Renal pelvis (tissue), 1 donor: ENCODE measurements at regions not wholly inside any gene's neighbourhood (a gene's known extent, or its start where the extent isn't known, plus 50 kb on each side); places are given as distances from the start of the nearest gene placed in this dataset.

ENCODE experiments used
- DNase-seq: peaks from one replicate; pipeline ENCODE4 v3.0.0-alpha.2; 2013

DNA sequence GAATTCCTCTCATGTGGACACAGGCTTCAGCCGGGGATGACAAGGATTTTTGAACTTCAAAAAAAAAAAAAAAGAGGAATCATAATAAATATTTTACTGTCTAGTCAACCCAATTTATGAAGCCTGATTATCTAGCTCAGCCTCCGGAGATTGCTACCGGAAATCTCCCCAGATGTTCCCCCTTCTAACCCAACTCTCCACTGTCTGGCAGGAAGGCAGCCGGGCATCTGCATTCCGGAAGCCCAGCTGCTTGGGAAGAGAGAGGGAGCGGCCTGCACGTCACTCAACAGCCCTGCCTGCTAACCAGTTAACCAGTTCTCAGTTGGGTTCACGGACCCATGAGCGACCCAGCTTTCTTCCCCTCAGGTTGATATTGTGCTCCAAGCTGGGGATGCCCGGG is 87.2 kb upstream of the POU3F3 start:
- DNase-seq = no peak

DNA sequence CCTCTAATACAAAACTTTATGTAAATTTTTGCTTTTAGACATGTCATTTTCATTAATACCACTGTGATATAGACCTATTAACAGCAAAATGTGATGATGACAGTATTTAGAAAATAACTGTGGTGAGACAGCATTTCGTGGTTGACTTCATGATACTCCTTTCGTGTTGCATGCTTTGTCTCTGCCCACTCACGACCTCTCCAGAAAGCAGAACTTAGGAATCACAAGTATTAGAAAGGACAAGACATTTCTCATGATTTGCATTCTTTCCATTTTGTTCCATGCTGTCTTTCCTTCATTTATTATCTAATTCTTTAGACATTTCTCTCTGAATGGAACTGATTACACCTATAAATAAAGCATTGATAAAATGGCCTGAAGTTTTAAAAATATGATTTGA is 85.2 kb upstream of the POU3F3 start:
- DNase-seq = no peak

DNA sequence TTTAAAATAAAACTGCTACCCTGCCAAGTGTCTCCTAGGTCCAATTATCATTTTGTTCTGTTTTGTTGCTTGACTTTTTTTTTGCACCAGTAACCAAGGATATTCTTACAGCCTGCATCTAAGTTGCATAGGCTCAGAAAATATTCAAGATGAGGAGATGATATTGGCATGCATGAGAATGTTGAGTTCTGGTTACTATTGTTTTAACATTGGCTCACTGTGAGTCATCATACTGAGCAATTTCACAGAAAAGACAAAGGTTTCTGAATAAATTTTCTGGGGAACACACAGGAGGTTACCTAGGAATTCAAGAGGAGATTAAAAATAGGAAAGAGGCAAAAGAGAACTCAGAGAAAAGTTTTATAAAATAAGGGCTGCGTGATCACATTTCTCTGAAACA is 84.8 kb upstream of the POU3F3 start:
- DNase-seq = no peak

DNA sequence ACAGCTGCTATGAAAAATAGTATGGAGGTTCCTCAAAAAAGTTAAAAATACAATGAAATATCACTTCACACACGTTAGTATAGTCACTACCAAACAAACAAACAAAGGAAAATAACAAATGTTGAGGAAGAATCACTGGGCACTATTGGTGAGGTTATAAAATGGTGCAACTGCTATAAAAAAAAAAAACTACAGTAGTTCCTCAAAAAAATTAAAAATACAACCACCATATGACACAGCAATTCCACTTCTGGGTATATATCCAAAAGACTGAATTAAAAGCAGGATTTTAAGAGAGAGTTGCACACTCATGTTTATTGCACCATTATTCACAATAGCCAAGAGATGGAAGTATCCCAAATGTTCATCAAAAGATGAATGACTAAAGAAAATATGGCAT is 80.9 kb upstream of the POU3F3 start:
- DNase-seq = no peak

DNA sequence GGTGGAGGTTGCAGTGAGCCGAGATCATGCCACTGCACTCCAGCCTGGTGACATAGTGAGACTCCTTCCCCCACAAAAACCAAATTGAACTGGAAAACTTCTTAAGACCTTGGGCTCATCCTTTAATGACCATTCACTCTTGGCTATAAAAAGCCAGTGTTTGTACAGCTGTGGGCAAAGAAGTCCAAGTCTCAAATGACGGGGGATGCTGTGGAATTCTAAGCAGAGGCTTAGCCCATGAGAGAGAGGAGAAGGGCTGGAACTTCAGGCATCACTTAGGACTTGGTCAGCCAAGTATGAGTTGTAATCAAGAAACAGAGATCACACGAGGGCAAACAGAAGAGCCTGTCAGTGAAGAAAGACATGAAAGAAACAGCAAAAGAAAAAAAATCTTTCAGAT is 79.3 kb upstream of the POU3F3 start:
- no peak for DNase-seq

DNA sequence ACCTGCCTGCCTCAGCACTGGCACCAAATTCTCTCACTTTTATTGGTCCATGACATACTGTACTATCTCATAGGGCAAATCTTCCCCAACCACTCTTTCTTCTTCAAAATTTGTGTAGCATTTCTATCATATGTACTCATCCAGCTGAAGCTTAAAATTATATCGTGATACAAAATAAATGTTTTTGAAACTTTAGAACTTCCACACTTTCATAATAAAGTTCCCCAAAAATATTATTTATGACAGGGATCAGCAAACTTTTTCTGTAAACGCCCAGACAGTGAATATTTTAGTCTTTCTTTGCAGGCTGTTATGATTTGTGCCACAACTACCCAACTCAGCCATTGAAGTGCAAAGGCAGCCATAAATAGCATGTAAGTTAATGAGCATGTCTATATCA is 76.2 kb upstream of the POU3F3 start:
- DNase-seq = no peak

DNA sequence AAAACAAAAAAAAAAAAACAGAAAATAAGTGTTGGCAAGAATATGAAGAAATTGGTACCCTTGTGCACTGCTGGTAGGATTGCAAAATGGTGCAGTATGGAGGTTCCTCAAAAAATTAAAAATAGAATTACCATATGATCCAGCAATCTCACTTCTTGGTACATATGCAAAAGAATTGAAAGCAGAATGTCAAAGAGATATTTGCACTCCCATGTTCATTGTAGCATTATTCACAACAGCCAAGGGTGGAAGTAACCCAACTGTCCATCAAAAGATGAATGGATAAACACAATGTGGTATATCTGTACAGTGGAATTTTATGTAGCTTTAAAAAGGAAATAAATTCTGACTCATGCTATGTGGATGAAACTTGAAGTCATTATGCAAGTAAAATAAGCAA is 72.8 kb upstream of the POU3F3 start:
- DNase-seq = no peak

DNA sequence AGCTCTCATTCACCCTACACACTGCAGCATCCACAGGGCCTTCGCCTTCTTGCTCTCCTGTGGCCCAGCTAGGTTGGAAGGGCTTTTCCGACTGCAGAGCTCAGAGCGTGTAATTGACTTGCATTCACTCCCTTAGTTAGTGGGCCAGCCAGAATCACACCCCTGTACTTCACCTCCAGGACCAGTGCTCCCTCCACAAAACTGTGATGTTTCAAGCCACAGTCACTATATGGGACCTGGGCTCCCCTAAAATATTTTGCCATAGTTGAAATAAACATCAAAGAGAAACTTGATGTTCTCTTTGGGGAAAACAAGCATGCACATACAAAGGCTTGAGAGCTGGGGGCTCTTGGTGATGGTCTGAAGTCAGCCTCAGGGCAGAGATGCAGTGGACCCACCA is 69.7 kb upstream of the POU3F3 start:
- no peak for DNase-seq

DNA sequence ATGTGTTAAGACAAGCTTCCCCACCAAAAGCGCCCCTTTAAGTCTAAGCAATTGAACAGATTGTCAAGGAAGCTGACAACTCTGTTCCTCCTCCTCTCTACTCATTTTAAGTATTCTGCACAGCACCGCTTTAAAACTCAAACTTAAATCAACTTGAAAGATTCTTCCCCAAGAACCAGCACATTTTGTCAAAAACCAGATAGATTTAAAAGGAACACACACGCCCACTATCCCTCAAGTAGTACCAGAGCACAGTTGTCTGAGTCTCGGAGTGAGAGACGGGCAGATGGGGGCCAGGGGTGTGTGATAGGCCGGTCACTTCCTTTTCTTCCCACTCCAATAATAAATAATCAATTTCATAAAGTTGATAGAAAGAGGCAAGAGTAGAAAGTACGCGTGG is 67.7 kb upstream of the POU3F3 start:
- no peak for DNase-seq

DNA sequence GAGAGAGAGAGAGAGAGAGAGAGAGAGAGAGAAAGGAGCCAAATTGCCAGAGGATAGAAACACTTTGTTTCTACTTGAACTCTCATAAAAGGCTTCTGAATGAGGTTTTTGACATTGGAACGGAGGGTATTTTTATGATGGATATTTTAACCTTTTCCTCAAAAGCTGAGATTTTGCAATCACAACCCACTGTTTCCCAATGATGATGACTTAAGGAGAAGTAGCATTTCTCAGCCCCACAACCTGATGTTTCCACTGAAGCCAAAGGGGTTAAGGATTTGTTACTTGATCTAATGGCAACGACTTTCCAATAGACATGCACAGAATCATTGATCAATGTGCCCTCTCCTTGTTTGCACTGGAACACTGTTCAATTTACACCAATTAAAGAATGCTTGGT is 67.1 kb upstream of the POU3F3 start:
- DNase-seq = no peak

DNA sequence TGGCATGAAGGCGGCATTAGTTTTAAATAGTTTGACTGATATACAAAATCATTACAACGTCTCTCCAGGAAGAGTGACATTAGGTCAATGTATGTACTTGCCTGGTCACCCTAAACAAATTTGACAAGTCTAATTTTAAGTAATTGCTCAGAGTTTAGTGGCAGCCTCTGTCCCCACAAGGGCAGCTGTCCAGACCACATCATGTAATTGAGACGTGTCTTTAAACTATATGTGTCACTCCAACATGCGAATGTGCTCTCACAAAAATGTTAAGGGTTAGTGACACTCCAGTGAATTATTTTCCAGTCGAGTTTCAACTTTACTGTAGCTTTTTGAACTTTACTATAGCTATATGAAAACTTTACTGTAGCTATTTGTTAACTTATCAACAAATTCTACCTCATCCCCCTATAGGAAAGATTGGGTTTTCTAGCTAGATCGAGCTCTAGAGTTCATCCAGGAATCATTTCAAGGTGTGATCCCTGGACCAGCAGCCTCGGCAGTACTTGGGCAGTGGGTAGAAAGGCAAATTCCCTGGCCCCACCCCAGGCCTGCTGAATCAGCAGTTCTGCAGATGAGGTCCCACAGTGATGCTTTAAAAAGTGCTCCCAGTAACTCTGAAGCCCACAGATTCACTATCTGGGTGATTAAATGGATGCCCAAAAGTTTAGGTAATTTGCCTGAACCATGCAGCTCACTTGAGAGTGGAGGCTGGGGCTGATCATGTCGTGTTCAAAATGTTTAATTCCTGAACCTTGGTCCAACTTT is 66.4 kb upstream of the POU3F3 start:
- DNase-seq = no peak

DNA sequence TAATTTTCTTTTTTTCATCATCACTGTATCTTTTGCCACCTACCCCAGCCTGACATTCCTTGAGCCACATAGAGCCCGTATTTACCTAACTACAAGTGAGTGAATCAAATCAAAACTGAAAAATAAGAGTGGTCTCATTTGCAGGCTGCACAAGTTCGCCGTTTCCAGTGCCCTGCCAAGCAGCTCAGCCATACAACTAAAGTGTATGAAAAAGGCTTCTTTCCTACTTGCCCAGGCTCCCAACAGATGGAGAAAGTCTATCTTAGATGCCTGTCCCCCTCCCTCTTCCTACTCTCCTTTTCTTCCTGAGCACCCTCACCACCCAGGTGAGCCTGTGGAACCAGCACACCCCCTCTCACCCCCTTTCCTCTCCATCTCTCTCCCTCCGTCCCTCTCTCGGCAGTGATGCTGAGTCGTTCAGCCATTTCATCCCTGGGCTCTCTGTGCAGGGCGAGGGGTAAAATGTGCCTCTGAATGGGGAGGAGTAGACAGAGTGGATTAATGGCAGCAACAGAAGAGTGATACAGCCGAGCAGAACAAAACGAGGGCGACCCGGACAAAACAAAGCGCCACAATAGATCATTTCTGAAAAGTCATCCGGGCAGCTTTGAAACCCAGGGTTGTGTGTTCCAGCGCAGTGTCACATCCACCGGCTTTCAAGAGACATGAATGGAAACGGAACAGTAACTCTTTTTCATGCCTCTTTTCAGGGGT is 65.0 kb upstream of the POU3F3 start:
- DNase-seq = peak; percentile 4

DNA sequence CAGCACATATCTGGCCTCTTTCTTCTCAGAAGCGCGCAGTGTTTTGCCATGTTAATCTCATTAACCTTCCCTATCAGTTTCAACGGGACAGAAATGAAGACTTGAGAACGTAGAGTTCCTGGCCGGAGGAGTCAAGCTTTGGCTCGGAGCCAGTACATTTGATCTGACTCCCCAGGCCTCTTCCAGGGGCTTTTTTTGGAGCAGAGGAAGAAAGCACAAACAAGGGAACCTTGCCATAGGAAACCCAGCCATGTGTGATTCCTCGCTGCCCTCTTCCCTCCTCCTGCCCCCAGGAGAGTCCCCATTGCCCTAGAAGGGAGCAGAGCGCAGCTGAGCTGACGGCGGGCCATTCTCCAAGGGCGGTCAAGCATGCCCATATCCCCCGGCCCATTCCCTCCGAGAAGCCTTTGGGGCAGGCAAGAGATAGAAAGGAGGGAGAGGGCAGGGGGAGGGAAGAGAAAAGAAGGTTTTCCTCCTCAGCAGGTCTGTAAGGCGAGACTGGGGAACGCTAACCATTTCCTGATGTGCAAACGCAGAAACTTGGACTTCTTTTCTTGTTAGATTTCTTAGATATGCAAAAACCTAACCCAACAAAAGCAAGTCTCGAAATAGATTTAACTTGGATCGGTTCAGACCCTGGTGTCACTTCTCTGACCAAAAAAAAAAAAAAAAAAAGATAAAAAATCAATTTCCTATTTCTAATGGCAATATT is 63.7 kb upstream of the POU3F3 start:
- peak; percentile 58 for DNase-seq

DNA sequence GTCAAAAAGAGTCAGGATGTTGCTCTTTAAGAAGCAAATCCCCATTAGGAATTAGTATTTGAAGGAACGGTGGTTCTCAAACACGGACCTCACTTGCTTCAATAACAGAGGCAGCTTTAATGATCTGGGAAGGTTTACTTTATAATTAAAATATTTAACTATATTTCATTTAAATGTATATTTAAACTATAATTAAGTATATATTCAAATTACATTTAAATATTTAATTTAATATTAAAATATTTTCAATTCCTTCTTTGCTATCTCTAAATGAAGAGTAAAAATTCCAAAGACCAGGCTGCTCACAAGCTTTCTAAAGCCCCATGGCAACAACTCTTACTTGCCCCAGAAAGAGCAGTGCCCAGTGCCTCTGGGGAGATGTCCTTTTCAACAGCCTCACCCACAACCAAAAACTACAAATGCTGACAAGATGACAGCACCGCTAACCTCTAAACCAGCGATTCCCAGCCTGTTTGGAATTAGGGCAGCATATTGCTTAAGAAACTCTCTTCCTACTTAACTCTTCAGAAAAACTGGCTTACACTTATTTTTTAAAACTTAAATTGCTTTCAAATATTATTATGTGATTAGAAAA is 62.9 kb upstream of the POU3F3 start:
- DNase-seq = no peak

DNA sequence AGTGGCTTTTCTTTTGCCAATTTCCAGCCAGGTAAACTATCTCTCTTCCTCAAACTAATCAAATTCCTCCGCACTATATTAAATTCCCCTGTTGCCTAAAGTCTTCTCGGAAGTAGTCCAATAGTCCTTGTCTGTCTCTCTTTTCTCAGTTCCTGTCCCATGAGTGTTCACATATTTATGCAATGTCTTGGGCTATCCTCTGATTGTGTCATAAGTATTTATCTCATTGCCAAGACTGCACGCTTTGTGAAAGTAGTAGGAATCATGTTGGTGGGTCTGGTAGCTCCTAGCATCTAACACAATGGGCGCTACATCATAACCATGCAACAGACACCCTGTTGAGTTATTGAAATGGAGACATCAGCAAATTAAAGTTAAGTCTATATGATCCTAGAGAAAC is 59.9 kb upstream of the POU3F3 start:
- DNase-seq = no peak

DNA sequence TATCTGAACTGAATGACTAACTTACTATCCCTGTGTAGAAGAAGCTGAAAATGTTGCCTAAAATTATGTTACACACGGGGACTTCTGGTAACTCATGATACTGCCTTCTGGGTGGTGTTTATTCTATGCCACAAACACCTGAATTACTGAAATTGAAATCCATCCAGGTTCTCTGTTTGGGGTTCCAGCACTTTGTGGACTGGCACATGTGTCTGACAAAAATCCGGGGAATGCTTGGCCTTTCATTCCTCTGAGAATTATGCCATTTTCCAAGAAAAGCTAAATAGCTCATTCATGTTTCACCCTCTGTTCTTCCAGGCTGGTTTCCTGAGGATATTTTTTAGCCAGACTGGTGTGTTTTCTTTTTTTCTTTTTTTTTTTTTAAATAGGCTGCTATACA is 59.5 kb upstream of the POU3F3 start:
- no peak for DNase-seq
